ENCODE measurements at regions not wholly inside any gene's neighbourhood (a gene's known extent, or its start where the extent isn't known, plus 50 kb on each side); places are given as distances from the start of the nearest gene placed in this dataset.
A peak's percentile ranks its signal among the peaks of the same experiment; 100 is the strongest.
"Not testable (repeated sequence)": the region's sequence is repeated elsewhere in the genome, so short reads cannot be mapped to it uniquely, and the experiment has no call there.

DNA sequence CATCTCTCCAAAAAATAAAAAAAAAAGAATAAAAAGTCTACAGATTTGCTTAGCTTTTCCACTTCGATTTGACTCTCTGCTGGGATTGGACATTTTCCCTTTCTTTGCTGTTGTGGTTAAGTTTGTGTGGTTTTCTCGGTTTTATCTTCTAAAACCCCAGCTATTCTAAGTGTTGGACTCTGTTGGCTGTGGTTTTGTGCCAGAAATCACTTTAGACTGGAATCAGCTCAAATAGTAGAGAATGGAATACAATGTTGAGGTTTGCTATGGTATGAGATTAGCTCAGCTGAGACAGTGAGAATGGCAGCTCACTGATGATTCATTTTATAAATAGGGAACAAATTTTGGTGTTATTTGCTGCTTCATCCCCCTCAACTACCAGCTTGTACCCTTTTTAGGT, 116.0 kb downstream of the BUB3 start:
- peak; percentile 53 for DNase-seq (ENCODE audit: low read depth)
- no peak overlapping the region for H3K4me3 ChIP-seq (ENCODE audit: low read length)
- TF ChIP-seq CTCF (conservative IDR thresholded peaks at IDR 0.05; ENCODE audit: low read depth, low read length): no peak

- DNase-seq (ENCODE audit: low read depth): no peak
- no peak for TF ChIP-seq CTCF (conservative IDR thresholded peaks at IDR 0.05; ENCODE audit: low read depth, low read length)
- H3K4me3 ChIP-seq (ENCODE audit: low read length): no peak overlapping the region
These were observed 116.6 kb downstream of the BUB3 start for GRCh38 chr10:123270806-123271205.

DNA sequence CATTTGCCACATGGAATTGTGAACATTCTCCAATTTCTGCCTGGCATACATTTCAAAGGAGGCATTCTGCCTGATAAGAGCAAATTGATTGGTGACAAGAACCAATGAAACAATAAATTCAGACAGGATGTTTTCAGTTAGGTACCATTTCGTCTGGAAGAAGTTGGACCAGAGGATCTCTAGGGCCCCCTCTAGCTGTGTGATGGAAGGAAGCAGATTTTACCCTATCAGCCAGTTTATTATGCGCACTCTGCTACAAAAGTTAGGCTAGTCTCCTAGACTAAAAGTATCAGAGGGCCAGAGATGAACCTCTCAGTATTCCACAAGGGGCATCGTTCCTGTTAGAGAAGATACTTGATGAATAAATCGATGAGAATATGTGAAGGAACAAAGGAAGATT, 118.0 kb downstream of the BUB3 start:
- DNase-seq (ENCODE audit: low read depth): no peak
- H3K4me3 ChIP-seq (ENCODE audit: low read length): no peak overlapping the region
- peak; percentile 43 for TF ChIP-seq CTCF (conservative IDR thresholded peaks at IDR 0.05; ENCODE audit: low read depth, low read length)

DNA sequence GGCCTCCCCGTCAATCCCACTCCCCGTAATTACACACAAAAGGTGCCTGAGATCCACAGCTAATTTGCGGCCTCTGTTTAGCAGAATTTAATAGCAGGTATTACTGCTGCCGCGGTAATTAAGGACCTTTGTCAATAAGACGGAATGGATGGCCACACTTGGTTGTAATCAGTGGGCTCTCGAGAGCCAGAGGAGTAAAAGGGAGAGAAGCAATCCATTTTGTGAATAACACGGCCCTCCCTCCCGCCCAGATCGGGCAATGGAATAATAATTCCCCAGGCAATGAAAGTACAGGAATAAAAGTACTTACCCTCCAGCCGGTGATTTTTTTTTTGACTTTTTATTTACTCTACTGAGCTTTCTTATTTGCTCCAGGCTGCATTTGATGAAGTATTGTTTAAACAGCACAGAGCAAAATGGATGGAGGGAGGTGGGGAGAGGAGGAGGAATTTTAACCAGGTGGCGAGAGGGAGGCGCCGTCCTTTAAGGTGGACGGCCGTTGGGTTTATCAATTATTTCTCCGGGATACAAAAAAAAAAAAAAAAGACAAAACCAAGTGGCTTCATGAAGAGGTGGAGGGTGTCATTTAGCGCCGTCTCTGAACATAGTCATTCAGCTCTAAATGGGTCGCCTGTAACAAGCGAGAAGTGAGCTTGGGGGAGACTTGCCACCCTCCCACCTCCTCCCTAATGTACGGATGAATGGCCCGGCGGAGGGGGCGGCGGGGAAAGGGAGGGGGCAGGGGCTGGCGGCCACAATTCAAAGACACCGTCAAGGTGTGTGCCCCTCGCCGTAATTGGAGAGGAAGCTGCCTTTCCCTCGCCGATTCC, 120.3 kb downstream of the BUB3 start:
- no peak for DNase-seq (ENCODE audit: low read depth)
- H3K4me3 ChIP-seq (ENCODE audit: low read length): peak overlapping the region; percentile 24
- TF ChIP-seq CTCF (conservative IDR thresholded peaks at IDR 0.05; ENCODE audit: low read depth, low read length): no peak

DNA sequence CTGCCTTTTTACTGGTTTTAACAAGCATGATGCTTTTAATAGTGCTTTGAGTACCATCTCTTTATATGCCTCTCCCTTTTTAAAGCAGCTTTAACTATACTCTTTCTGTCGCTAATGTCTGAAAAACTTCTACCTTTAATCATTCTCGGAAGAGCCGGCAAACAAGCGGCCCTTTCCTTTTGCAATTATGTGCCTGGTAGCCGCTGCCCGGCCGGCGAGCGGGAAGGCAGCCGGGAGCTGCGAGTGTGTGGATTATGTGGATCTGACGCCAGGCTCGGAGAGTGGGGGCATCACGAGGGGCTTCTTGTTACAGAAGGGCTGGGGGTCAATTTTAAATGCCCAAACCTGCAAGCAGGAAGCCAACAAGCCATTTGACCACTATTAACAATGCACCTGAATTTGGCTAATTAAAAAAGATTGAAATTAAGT, 120.9 kb downstream of the BUB3 start:
- peak overlapping the region; percentile 24 for H3K4me3 ChIP-seq (ENCODE audit: low read length)
- no peak for TF ChIP-seq CTCF (conservative IDR thresholded peaks at IDR 0.05; ENCODE audit: low read depth, low read length)
- DNase-seq (ENCODE audit: low read depth): no peak

GRCh38 chr10:123278445-123278844, 124.2 kb downstream of the BUB3 start:
- H3K4me3 ChIP-seq (ENCODE audit: low read length): no peak overlapping the region
- TF ChIP-seq CTCF (conservative IDR thresholded peaks at IDR 0.05; ENCODE audit: low read depth, low read length): no peak
- no peak for DNase-seq (ENCODE audit: low read depth)

- H3K4me3 ChIP-seq (ENCODE audit: low read length); DNase-seq (ENCODE audit: low read depth): not testable (repeated sequence)
These were observed 129.2 kb downstream of the BUB3 start for GRCh38 chr10:123283371-123283770.
